Hepatocyte (in vitro differentiated cells): ENCODE measurements at regions not wholly inside any gene's neighbourhood (a gene's known extent, or its start where the extent isn't known, plus 50 kb on each side); places are given as distances from the start of the nearest gene placed in this dataset.

Source experiments
- DNase-seq: peaks from one replicate; pipeline ENCODE4 v3.0.0-alpha.2; 2016; ENCODE audit warnings: low spot score
- H2AFZ ChIP-seq: fragments of 200-600 bp; sonication (generic); 2 replicates; pipeline ENCODE4 v1.6.0; 2016; ENCODE audit warnings: antibody characterized with exemption, mild to moderate bottlenecking
- H3K27ac ChIP-seq: fragments of 200-600 bp; sonication (generic); 2 replicates; pipeline ENCODE4 v1.5.1; 2016; ENCODE audit warnings: mild to moderate bottlenecking
- H3K27me3 ChIP-seq: fragments of 200-600 bp; sonication (generic); 2 replicates; pipeline ENCODE4 v1.6.1; 2016
- H3K36me3 ChIP-seq: fragments of 200-600 bp; sonication (generic); replicated peaks from 2 replicates; pipeline ENCODE4 v1.5.1; 2016; ENCODE audit warnings: low read depth; ENCODE audit not compliant: insufficient read depth
- H3K4me1 ChIP-seq: fragments of 200-600 bp; sonication (generic); 2 replicates; pipeline ENCODE4 v1.5.1; 2016; ENCODE audit warnings: mild to moderate bottlenecking, moderate library complexity; ENCODE audit not compliant: insufficient read depth
- H3K4me2 ChIP-seq: fragments of 200-600 bp; sonication (generic); 2 replicates; pipeline ENCODE4 v1.6.0; 2016
- H3K4me3 ChIP-seq: fragments of 200-600 bp; sonication (generic); 2 replicates; pipeline ENCODE4 v1.5.1; 2016; ENCODE audit warnings: mild to moderate bottlenecking
- H3K79me2 ChIP-seq: fragments of 200-600 bp; sonication (generic); 2 replicates; pipeline ENCODE4 v1.6.0; 2017; ENCODE audit warnings: mild to moderate bottlenecking
- H3K9me2 ChIP-seq: fragments of 200-600 bp; sonication (generic); replicated peaks from 2 replicates; pipeline ENCODE4 v1.6.0; 2017; ENCODE audit warnings: mild to moderate bottlenecking; ENCODE audit not compliant: insufficient read depth
- H3K9me3 ChIP-seq: fragments of 200-600 bp; sonication (generic); 2 replicates; pipeline ENCODE4 v1.5.1; 2016; ENCODE audit warnings: low read depth, mild to moderate bottlenecking
- H4K20me1 ChIP-seq: fragments of 200-600 bp; sonication (generic); 2 replicates; pipeline ENCODE4 v1.6.0; 2016; ENCODE audit warnings: mild to moderate bottlenecking; ENCODE audit not compliant: insufficient read depth, poor library complexity, severe bottlenecking
- CTCF ChIP-seq: fragments of 200-600 bp; sonication (generic); IDR thresholded peaks from 2 replicates; pipeline ENCODE4 v1.5.1; 2016; ENCODE audit warnings: antibody characterized with exemption, mild to moderate bottlenecking; ENCODE audit not compliant: poor library complexity
- EZH2 ChIP-seq: fragments of 200-600 bp; sonication (generic); IDR thresholded peaks from 2 replicates; pipeline ENCODE4 v1.6.1; 2016; ENCODE audit warnings: antibody characterized with exemption, mild to moderate bottlenecking, borderline replicate concordance
- EZH2phosphoT487 ChIP-seq: fragments of 200-600 bp; sonication (generic); IDR thresholded peaks from one replicate; pipeline ENCODE4 v1.6.1; 2018; ENCODE audit warnings: antibody characterized with exemption, mild to moderate bottlenecking, low read depth, moderate library complexity; ENCODE audit not compliant: unreplicated experiment, severe bottlenecking
- WGBS: methylation state at CpG from one replicate; pipeline ENCODE4 v1.1.6; 2016; ENCODE audit warnings: low lambda C conversion rate; ENCODE audit errors: missing lambda C conversion rate; 5-methylcytosine and 5-hydroxymethylcytosine counted together

DNA sequence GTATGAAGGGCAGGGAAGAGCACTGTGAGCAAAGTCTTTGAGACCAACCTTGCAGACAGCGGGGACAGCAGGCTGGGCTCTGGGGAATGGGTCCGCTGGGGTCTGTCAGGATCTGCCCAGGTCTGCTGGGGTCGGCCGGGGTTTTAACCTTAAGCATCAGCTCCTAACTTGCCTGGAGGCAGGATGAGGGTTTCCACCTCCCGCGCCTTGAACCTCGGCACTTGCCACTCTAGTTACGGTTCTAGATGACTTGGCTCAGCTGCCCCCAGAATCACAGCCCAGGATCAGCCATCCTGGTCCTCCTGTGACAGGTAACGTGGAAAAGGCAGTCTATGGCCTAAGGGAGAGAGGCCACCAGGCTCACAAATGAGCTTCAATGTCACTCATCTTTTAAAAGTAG is 50.4 kb upstream of the CACUL1 start:
- no peaks in the 10 kb centered on the region for H3K36me3 ChIP-seq
- no peak overlapping the region for H3K27ac ChIP-seq
- TF ChIP-seq CTCF (no peak), EZH2 (no peak), EZH2phosphoT487 (no peak)
- H3K27me3 ChIP-seq: no peaks in the 10 kb centered on the region
- H4K20me1 ChIP-seq: no peaks in the 10 kb centered on the region
- no peak overlapping the region for H3K4me2 ChIP-seq
- no peak overlapping the region for H2AFZ ChIP-seq
- H3K9me3 ChIP-seq: no peaks in the 10 kb centered on the region
- DNase-seq: no peak
- no peaks in the 10 kb centered on the region for H3K79me2 ChIP-seq
- H3K4me3 ChIP-seq: no peak overlapping the region
- WGBS: 95% methylated on average over 9 of the region's 9 CpGs
- no peaks in the 10 kb centered on the region for H3K4me1 ChIP-seq
- H3K9me2 ChIP-seq: no peaks in the 10 kb centered on the region

DNA sequence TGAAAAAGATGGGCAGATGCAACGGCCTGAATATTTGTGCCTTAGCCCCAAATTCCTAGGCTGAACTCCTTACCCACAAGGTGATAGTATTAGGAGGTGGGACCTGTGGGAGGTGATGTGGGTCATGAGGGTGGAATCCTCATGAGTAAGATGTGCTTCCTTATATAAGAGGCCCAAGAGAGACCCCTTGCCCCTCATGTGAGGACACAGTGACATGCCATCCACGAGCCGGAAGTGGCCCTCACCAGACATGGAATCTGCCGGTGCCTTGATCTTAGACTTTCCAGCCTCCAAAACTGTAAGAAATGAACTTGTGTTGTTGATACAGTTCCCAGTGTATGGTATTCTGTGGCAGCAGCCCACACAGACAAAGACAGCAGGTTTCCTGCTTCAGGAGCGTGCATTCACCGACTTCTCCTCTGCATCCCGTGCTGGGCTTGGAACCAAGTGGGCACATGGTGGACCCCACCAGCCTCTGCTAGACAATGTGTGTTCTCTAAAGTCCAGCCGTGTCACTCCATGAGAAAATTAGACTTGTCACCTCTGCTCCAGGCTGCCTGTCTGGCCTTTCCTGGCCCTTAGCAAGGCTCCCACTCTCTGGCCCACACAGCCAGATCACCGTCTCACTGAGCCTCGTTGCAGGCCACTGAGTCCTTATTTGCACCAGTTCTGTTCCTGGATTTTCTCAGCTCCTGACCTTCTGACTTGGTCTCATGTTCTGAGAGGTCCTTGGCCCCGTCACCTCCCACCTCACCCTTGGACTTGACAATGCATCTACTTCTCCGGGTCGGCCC is 52.9 kb upstream of the CACUL1 start:
- H3K4me3 ChIP-seq: no peak overlapping the region
- WGBS: 86% methylated on average over 13 of the region's 13 CpGs
- H2AFZ ChIP-seq: no peak overlapping the region
- no peaks in the 10 kb centered on the region for H3K79me2 ChIP-seq
- no peaks in the 10 kb centered on the region for H3K4me1 ChIP-seq
- DNase-seq: no peak
- no peak overlapping the region for H3K27ac ChIP-seq
- TF ChIP-seq EZH2 (no peak), EZH2phosphoT487 (no peak), CTCF (no peak)
- no peaks in the 10 kb centered on the region for H3K9me2 ChIP-seq
- no peak overlapping the region for H3K4me2 ChIP-seq
- H3K36me3 ChIP-seq: no peaks in the 10 kb centered on the region
- no peaks in the 10 kb centered on the region for H3K27me3 ChIP-seq
- no peaks in the 10 kb centered on the region for H3K9me3 ChIP-seq
- no peaks in the 10 kb centered on the region for H4K20me1 ChIP-seq

DNA sequence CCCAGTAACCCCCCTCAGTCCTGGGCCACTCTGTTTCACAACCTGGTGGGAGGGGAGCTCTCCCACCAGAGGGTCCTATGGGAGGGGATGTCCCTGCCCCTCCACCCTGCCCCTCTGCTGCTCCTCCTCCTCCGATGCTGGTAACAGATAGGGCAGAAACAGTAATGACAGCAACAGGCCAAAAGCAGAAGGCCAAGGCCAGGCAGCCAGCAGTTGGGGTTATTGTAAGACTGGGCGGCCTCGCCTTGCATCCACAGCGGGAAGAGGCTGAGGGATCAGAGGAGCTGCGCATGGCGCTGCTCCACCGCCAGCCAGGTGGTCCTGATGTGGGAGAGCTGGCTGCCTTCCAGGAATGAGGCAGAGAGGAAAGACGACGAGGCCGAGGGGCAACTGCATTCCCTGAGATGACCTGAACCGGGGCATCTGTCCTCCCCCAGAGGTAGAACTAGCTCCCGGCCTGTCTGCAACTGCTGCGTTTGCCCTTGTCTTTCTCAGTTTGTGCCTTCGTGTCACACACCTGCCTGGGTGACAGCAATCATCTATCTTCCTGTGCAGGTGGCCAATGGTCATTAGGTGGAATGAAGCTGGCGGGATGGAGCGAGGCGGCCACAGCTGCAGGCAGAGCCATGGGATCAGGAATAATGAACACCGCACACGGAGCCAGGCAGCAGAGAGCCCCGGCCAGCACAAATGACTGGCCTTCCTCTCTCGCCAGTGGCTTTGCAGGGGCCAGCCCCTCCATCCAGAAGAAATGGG is 54.0 kb upstream of the CACUL1 start:
- Histone ChIP-seq H4K20me1 (no peaks in the 10 kb centered on the region), H3K36me3 (no peaks in the 10 kb centered on the region), H3K9me3 (no peaks in the 10 kb centered on the region), H3K27ac (no peak overlapping the region), H3K9me2 (no peaks in the 10 kb centered on the region), H2AFZ (no peak overlapping the region), H3K4me1 (no peaks in the 10 kb centered on the region), H3K4me3 (no peak overlapping the region), H3K27me3 (no peaks in the 10 kb centered on the region), H3K79me2 (no peaks in the 10 kb centered on the region), H3K4me2 (no peak overlapping the region)
- TF ChIP-seq CTCF (no peak), EZH2 (no peak), EZH2phosphoT487 (no peak)
- no peak for DNase-seq
- WGBS: 95% methylated on average over 21 of the region's 21 CpGs
